Fibroblast of lung (primary cell): ENCODE measurements at regions not wholly inside any gene's neighbourhood (a gene's known extent, or its start where the extent isn't known, plus 50 kb on each side); places are given as distances from the start of the nearest gene placed in this dataset.

Experiments used
- DNase-seq, 2 donors: peaks; one replicate each; pipeline versions ENCODE4 v3.0.0 to v3.0.0-alpha.2; 2010; ENCODE audit warnings: low read depth in 2 of 2
- H2AFZ ChIP-seq: 2 replicates; pipeline ENCODE4 v1.5.1; 2012; ENCODE audit warnings: low read length, control low read depth, inconsistent platforms
- H3K27ac ChIP-seq: 2 replicates; pipeline ENCODE4 v1.5.1; 2011; ENCODE audit warnings: low read length, control low read depth; ENCODE audit not compliant: insufficient read depth
- H3K27me3 ChIP-seq: 2 replicates; pipeline ENCODE4 v1.5.1; 2011; ENCODE audit warnings: mild to moderate bottlenecking, low read length; ENCODE audit not compliant: control insufficient read depth, insufficient read depth
- H3K36me3 ChIP-seq: 2 replicates; pipeline ENCODE4 v1.5.1; 2011; ENCODE audit warnings: low read length; ENCODE audit not compliant: control insufficient read depth, insufficient read depth
- H3K4me1 ChIP-seq: 2 replicates; pipeline ENCODE4 v1.5.1; 2011; ENCODE audit warnings: low read length; ENCODE audit not compliant: control insufficient read depth, insufficient read depth; ENCODE audit errors: extremely low read depth
- H3K4me2 ChIP-seq: 2 replicates; pipeline ENCODE4 v1.5.1; 2011; ENCODE audit warnings: low read length, control low read depth; ENCODE audit not compliant: insufficient read depth; ENCODE audit errors: extremely low read depth
- H3K4me3 ChIP-seq, 4 experiments: fragments of 200-600 bp in 1 of 4; sonication (generic) in 1 of 4; replicated peaks in 1 of 4; 2 replicates each; pipeline ENCODE4 v1.5.1; 2011 to 2016; ENCODE audit warnings: low read length in 4 of 4, low read depth in 3 of 4, mild to moderate bottlenecking in 3 of 4, control low read depth in 2 of 4, inconsistent platforms in 1 of 4, mixed read lengths in 1 of 4; ENCODE audit not compliant: insufficient read depth in 1 of 4; ENCODE audit errors: control extremely low read depth in 1 of 4
- H3K79me2 ChIP-seq: 2 replicates; pipeline ENCODE4 v1.5.1; 2012; ENCODE audit warnings: mild to moderate bottlenecking, low read length, inconsistent platforms; ENCODE audit not compliant: control insufficient read depth, insufficient read depth
- H3K9ac ChIP-seq: 2 replicates; pipeline ENCODE4 v1.5.1; 2011; ENCODE audit warnings: mild to moderate bottlenecking, low read length, control low read depth; ENCODE audit not compliant: insufficient read depth
- H3K9me3 ChIP-seq: 2 replicates; pipeline ENCODE4 v1.5.1; 2012; ENCODE audit warnings: low read depth, low read length; ENCODE audit not compliant: control insufficient read depth, insufficient read depth
- H4K20me1 ChIP-seq: 2 replicates; pipeline ENCODE4 v1.5.1; 2011; ENCODE audit warnings: low read length; ENCODE audit not compliant: control insufficient read depth, insufficient read depth; ENCODE audit errors: extremely low read depth
- EZH2 ChIP-seq: IDR thresholded peaks from 2 replicates; pipeline ENCODE4 v1.5.1; 2012; ENCODE audit warnings: low read length, control low read depth, mild to moderate bottlenecking; ENCODE audit errors: missing control alignments
- TF ChIP-seq, protein P1 (sequence below), 2 donors: IDR thresholded peaks in 1 of 2; conservative IDR thresholded peaks in 1 of 2; 1 replicate in 1 of 2; 2 replicates in 1 of 2; pipeline ENCODE4 v1.5.1; 2011 to 2012; ENCODE audit warnings: low read length in 2 of 2, control low read depth in 1 of 2, inconsistent platforms in 1 of 2, low read depth in 1 of 2, mild to moderate bottlenecking in 1 of 2

- no peaks in the 10 kb centered on the region for H3K36me3 ChIP-seq
- no peak overlapping the region for H3K4me3 ChIP-seq
- no peak overlapping the region for H3K4me2 ChIP-seq
- H3K9me3 ChIP-seq: no peaks in the 10 kb centered on the region
- no peak overlapping the region for H3K27ac ChIP-seq
- H2AFZ ChIP-seq: no peak overlapping the region
- TF ChIP-seq EZH2: no peak
- TF ChIP-seq, protein P1, sequence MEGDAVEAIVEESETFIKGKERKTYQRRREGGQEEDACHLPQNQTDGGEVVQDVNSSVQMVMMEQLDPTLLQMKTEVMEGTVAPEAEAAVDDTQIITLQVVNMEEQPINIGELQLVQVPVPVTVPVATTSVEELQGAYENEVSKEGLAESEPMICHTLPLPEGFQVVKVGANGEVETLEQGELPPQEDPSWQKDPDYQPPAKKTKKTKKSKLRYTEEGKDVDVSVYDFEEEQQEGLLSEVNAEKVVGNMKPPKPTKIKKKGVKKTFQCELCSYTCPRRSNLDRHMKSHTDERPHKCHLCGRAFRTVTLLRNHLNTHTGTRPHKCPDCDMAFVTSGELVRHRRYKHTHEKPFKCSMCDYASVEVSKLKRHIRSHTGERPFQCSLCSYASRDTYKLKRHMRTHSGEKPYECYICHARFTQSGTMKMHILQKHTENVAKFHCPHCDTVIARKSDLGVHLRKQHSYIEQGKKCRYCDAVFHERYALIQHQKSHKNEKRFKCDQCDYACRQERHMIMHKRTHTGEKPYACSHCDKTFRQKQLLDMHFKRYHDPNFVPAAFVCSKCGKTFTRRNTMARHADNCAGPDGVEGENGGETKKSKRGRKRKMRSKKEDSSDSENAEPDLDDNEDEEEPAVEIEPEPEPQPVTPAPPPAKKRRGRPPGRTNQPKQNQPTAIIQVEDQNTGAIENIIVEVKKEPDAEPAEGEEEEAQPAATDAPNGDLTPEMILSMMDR (conservative IDR thresholded peaks at IDR 0.05 in 1 of 2, IDR thresholded peaks at IDR 0.05 in 1 of 2; ENCODE audit: low read depth in 1 of 2, low read length in 2 of 2): no peak
- no peak overlapping the region for H3K9ac ChIP-seq
- H3K4me1 ChIP-seq: no peaks in the 10 kb centered on the region
- H3K79me2 ChIP-seq: no peaks in the 10 kb centered on the region
- H3K27me3 ChIP-seq: no peaks in the 10 kb centered on the region
- no peaks in the 10 kb centered on the region for H4K20me1 ChIP-seq
- peak; percentile 8 to 14 for DNase-seq
These were observed 438.9 kb upstream of the FAR2 start for GRCh38 chr12:28709986-28710685.

GRCh38 chr12:28710882-28711281 lies 438.2 kb upstream of the FAR2 start:
- H2AFZ ChIP-seq: no peak overlapping the region
- no peaks in the 10 kb centered on the region for H3K27me3 ChIP-seq
- no peak overlapping the region for H3K4me3 ChIP-seq
- H3K4me2 ChIP-seq: peak overlapping the region; percentile 23
- no peaks in the 10 kb centered on the region for H3K4me1 ChIP-seq
- no peak overlapping the region for H3K27ac ChIP-seq
- H3K9me3 ChIP-seq: no peaks in the 10 kb centered on the region
- H4K20me1 ChIP-seq: no peaks in the 10 kb centered on the region
- no peak overlapping the region for H3K9ac ChIP-seq
- no peak for TF ChIP-seq EZH2
- TF ChIP-seq, protein P1 (conservative IDR thresholded peaks at IDR 0.05 in 1 of 2, IDR thresholded peaks at IDR 0.05 in 1 of 2; ENCODE audit: low read depth in 1 of 2, low read length in 2 of 2): no peak
- peak; percentile 78 to 97 for DNase-seq
- no peaks in the 10 kb centered on the region for H3K36me3 ChIP-seq
- H3K79me2 ChIP-seq: no peaks in the 10 kb centered on the region

DNA sequence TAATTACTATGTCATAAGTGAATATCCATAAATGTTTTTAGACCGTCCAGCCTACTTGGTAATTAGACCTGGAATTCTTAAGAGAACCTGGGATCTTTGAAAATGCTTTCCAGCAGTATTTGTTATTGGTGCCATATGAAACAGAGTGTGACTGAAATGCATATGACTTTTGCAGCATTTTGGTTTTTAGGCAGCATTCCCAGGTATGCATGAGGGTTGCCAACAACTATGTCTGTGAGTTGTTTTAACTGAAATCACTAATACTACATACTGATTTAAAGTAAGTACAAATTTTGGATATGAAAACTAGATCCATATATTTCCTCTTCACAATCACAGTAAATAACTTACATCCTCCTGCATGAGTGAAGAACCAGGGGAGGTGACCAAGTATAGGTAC lies 437.7 kb upstream of the FAR2 start:
- Histone ChIP-seq H3K9ac (no peak overlapping the region), H3K27ac (no peak overlapping the region), H3K4me3 (no peak overlapping the region), H4K20me1 (no peaks in the 10 kb centered on the region), H3K36me3 (no peaks in the 10 kb centered on the region), H3K4me2 (no peak overlapping the region), H3K27me3 (no peaks in the 10 kb centered on the region), H2AFZ (no peak overlapping the region), H3K9me3 (no peaks in the 10 kb centered on the region), H3K4me1 (no peaks in the 10 kb centered on the region), H3K79me2 (no peaks in the 10 kb centered on the region)
- TF ChIP-seq, protein P1 (conservative IDR thresholded peaks at IDR 0.05 in 1 of 2, IDR thresholded peaks at IDR 0.05 in 1 of 2; ENCODE audit: low read depth in 1 of 2, low read length in 2 of 2): no peak
- no peak for TF ChIP-seq EZH2
- DNase-seq: peak; percentile 14 to 31
